Cardiac fibroblast (primary cell): ENCODE measurements at regions not wholly inside any gene's neighbourhood (a gene's known extent, or its start where the extent isn't known, plus 50 kb on each side); places are given as distances from the start of the nearest gene placed in this dataset.
A peak's percentile ranks its signal among the peaks of the same experiment; 100 is the strongest.

ENCODE experiments used
- DNase-seq, 2 donors: peaks; one replicate each; pipeline versions ENCODE4 v3.0.0 to v3.0.0-alpha.2; 2010; ENCODE audit warnings: low read depth in 2 of 2
- H3K4me3 ChIP-seq, 2 donors: replicated peaks in 1 of 2; 1 replicate in 1 of 2; 2 replicates in 1 of 2; pipeline ENCODE4 v1.5.1; 2011; ENCODE audit warnings: low read depth in 2 of 2, low read length in 2 of 2, mild to moderate bottlenecking in 2 of 2, moderate library complexity in 1 of 2
- TF ChIP-seq, protein P1 (sequence below): IDR thresholded peaks from one replicate; pipeline ENCODE4 v1.5.1; 2011; ENCODE audit warnings: low read depth, mild to moderate bottlenecking, low read length, inconsistent platforms

DNA sequence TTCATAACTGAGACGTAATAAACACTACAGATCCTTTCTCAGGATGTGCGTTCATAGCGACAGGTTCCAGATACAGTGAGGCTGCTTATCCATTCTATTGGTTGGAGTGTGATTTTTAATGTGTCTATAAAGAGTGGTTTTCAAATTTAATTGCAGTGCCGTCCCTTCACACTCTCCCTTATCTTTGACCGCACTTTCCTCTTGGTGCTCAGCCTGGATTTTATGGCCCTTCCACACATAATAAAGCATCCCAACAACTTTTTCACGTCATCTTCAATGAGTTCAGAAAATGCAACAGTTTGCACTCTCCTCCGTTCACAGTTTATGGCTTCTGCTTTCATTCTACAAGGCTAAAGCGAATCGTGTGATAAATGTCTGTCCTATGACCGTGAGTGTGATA, 1209.9 kb downstream of the BCL11B start:
- TF ChIP-seq, protein P1, sequence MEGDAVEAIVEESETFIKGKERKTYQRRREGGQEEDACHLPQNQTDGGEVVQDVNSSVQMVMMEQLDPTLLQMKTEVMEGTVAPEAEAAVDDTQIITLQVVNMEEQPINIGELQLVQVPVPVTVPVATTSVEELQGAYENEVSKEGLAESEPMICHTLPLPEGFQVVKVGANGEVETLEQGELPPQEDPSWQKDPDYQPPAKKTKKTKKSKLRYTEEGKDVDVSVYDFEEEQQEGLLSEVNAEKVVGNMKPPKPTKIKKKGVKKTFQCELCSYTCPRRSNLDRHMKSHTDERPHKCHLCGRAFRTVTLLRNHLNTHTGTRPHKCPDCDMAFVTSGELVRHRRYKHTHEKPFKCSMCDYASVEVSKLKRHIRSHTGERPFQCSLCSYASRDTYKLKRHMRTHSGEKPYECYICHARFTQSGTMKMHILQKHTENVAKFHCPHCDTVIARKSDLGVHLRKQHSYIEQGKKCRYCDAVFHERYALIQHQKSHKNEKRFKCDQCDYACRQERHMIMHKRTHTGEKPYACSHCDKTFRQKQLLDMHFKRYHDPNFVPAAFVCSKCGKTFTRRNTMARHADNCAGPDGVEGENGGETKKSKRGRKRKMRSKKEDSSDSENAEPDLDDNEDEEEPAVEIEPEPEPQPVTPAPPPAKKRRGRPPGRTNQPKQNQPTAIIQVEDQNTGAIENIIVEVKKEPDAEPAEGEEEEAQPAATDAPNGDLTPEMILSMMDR = no peak
- H3K4me3 ChIP-seq = no peak overlapping the region
- DNase-seq = no peak

DNA sequence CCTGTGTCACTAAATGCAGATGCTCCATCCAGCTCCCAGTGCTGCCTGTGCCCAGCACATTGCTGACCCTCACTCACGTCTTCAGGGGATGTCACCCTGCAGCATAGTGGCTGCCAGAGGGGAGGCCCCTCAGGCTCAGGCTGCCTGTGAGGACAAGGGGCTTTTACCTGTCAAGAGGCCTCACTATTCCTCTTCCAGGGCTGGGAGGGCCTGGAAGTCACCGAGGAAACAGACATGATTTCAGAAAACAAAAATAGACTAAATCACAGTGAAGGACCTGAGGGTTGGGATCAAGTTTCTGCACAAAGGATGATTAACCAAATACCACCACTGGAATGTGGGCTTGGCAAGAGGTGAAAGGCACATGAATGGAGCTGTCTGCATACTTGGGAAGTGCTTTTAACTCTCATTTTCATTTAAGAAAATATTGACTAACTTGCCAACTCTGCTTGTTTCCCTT, 1202.3 kb downstream of the BCL11B start:
- no peak overlapping the region for H3K4me3 ChIP-seq
- peak in 1 of 2 donors; percentile 0 for DNase-seq
- TF ChIP-seq, protein P1 = no peak

DNA sequence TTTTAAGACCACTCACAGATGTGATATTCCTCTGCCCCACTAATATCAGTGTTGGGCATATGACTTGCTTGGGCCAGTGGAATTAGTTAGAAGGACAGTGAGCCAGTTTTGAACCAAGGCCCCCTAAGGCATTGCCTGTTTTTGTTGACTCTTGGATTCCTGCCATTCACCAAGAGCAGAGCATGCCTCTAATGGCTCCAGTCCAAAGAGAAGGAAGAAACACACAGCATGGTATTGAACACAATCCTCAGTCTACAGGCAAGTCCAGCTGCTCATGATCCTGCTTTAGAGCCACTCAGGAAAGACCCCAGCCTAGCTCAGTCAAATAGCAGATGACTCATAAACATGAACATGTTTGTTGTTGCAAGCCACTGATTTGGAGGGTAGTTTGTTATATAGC, 1201.5 kb downstream of the BCL11B start:
- H3K4me3 ChIP-seq = no peak overlapping the region
- no peak for DNase-seq
- TF ChIP-seq, protein P1 = no peak

DNA sequence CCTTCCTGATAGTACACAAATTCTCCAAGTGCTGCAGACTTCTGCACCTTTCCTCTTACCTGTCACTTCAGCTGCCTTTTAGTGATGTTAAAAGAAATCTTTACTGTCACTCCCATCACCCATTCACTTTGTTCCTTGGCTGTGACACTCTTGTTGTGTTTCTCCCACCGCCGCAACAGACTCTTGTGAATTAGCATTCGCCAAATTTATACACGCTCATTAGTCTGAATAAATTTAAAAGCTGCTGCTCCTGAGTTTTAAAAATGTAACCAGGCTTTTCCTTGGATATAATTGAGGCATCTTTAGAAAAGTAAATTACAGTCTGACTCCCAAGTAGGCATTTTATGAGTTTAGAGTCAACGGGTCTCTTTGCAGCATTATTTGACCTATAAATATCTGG, 1197.9 kb downstream of the BCL11B start:
- no peak for DNase-seq
- H3K4me3 ChIP-seq = no peak overlapping the region
- TF ChIP-seq, protein P1 = no peak

DNA sequence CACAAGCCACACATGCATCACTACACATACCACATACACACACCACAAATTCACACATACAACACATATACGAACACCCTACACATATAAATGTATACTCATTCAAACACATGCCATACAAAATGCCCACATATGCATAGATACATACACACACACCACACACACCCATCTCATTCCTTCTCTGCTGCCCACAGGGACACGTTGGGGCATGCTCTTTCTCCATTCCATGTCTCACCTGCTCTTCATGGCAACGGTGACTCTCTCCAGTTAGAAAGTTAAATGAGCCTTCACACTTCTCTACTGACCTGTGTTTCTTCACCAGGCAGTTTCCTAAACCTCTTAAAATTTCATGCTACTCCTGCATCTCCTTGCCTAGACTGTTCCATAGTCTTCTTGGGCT, 1194.8 kb downstream of the BCL11B start:
- TF ChIP-seq, protein P1 = no peak
- H3K4me3 ChIP-seq = no peak overlapping the region
- DNase-seq = no peak

DNA sequence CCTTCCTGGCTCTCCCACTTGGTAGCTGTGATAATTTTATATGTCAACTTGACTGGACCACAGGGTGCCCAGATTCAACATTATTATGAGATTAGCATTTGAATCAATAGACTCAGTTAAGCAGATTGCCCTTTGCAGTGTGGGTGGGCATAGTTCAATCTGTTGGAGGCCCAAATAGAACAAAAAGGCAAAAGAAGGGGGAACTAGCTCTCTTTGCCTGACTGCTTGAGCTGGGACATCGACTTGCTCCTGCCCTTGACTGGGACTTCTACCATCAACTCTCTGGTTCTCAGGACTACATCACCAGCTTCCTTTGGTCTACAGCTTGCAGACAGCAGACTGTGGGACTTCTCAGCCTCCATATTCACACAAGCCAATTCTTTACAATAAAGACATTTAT, 1189.2 kb downstream of the BCL11B start:
- TF ChIP-seq, protein P1 = no peak
- H3K4me3 ChIP-seq = no peak overlapping the region
- DNase-seq = no peak

DNA sequence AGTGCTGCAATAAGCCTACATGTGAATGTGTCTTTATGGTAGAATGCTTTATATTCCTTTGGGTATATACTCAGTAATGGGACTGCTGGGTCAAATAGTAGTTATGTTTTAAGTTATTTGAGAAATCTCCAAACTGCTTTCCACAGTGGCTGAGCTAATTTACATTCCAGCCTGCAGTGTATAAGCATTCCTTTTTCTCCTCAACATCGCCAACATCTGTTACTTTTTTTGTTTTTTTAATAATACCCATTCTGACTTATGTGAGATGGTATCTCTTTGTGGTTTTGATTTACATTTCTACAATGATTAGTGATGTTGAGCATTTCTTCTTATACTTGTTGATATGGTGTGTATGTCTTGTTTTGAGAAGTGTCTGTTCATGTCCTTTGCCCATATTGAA, 1186.2 kb downstream of the BCL11B start:
- TF ChIP-seq, protein P1 = no peak
- DNase-seq = no peak
- H3K4me3 ChIP-seq = no peak overlapping the region
